ENCODE measurements at regions not wholly inside any gene's neighbourhood (a gene's known extent, or its start where the extent isn't known, plus 50 kb on each side); places are given as distances from the start of the nearest gene placed in this dataset. TPM values are rescaled to one million over a fixed set of nuclear protein-coding genes. Genes with fewer than 3 reads are reported as not detected.

DNA sequence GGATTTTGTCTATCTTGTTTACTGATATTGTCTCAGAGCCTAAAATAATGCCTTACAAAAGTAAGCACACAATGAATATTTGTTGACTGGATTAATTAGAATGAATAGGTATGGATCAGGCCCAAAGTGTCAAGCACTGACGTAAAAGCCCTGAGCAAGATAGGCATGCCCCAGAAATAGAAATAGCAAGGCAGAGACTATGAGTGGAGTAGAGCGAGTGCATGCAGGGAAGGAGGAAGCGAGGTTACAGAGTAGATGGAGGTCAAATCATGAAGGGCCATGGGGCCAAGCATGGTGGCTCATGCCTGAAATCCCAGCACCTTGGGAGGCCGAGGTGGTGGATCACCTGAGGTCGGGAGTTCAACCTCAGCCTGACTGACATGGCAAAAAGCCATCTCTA lies 51.6 kb upstream of the SFTPD start:
- Histone ChIP-seq H3K4me2 (replicated peaks; ENCODE audit: extremely low read depth, low read length, poor library complexity, severe bottlenecking) (no peak overlapping the region), H2AFZ (ENCODE audit: insufficient read depth, low read depth, low read length, poor library complexity, severe bottlenecking) (no peak overlapping the region), H3K79me2 (ENCODE audit: insufficient read depth, low read length) (no peaks in the 10 kb centered on the region), H3K27ac (ENCODE audit: low read depth in 1 of 2, low read length in 2 of 2) (no peak overlapping the region), H3K9me3 (replicated peaks in 1 of 2; ENCODE audit: control insufficient read depth in 1 of 2, insufficient read depth in 1 of 2, low read length in 2 of 2) (no peaks in the 10 kb centered on the region), H3K36me3 (replicated peaks in 1 of 2; ENCODE audit: control insufficient read depth in 1 of 2, insufficient read depth in 2 of 2, low read length in 2 of 2) (no peaks in the 10 kb centered on the region), H3K9ac (ENCODE audit: insufficient read depth, low read length, poor library complexity, severe bottlenecking) (no peak overlapping the region), H4K20me1 (ENCODE audit: insufficient read depth, low read length) (no peaks in the 10 kb centered on the region), H3K4me1 (ENCODE audit: control insufficient read depth in 1 of 2, insufficient read depth in 2 of 2, low read length in 2 of 2) (no peaks in the 10 kb centered on the region), H3K4me3 (replicated peaks in 1 of 3; ENCODE audit: low read depth in 2 of 3, low read length in 3 of 3) (no peak overlapping the region), H3K27me3 (ENCODE audit: control insufficient read depth in 2 of 2, insufficient read depth in 2 of 2, low read length in 2 of 2) (no peaks in the 10 kb centered on the region)
- Mint-ChIP-seq H3K4me3 (no peak overlapping the region), H3K27ac (no peak overlapping the region), H3K27me3 (ENCODE audit: low read depth in 3 of 3) (peaks cover 3 to 9% (median 4%) of the 10 kb centered on the region in 3 donors), H3K9me3 (peaks cover 0 to 1% (median 0%) of the 10 kb centered on the region in 7 donors), H3K36me3 (no peaks in the 10 kb centered on the region), H3K4me1 (no peaks in the 10 kb centered on the region)
- WGBS (ENCODE audit: insufficient coverage), result 100% methylated on average over 3 of the region's 5 CpGs
- no peak for DNase-seq
- intact Hi-C loops (cut with micrococcal nuclease), result no loop called here
- TF ChIP-seq, protein P1, sequence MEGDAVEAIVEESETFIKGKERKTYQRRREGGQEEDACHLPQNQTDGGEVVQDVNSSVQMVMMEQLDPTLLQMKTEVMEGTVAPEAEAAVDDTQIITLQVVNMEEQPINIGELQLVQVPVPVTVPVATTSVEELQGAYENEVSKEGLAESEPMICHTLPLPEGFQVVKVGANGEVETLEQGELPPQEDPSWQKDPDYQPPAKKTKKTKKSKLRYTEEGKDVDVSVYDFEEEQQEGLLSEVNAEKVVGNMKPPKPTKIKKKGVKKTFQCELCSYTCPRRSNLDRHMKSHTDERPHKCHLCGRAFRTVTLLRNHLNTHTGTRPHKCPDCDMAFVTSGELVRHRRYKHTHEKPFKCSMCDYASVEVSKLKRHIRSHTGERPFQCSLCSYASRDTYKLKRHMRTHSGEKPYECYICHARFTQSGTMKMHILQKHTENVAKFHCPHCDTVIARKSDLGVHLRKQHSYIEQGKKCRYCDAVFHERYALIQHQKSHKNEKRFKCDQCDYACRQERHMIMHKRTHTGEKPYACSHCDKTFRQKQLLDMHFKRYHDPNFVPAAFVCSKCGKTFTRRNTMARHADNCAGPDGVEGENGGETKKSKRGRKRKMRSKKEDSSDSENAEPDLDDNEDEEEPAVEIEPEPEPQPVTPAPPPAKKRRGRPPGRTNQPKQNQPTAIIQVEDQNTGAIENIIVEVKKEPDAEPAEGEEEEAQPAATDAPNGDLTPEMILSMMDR (IDR thresholded peaks at IDR 0.05), result no peak

Small RNA genes lying in the stretch of these regions (small RNA-seq; reads per million reads assigned to genes)
- not detected for gene AL356095.1 (ENCODE audit: insufficient read length, low read depth)

Measured in CD14-positive monocyte (primary cell).